Endothelial cell (in vitro differentiated cells): ENCODE measurements at regions not wholly inside any gene's neighbourhood (a gene's known extent, or its start where the extent isn't known, plus 50 kb on each side); places are given as distances from the start of the nearest gene placed in this dataset.
A peak's percentile ranks its signal among the peaks of the same experiment; 100 is the strongest.

Experiments used
- DNase-seq: peaks from one replicate; pipeline ENCODE4 v3.0.0; 2021; ENCODE audit warnings: low spot score
- H3K27ac Mint-ChIP-seq: one replicate; pipeline ENCODE4 v1.8.0; 2021; ENCODE audit warnings: mixed read lengths, inconsistent platforms; ENCODE audit not compliant: unreplicated experiment
- H3K27me3 Mint-ChIP-seq: one replicate; pipeline ENCODE4 v1.8.0; 2021; ENCODE audit warnings: mild to moderate bottlenecking, moderate library complexity, mixed read lengths, inconsistent platforms; ENCODE audit not compliant: unreplicated experiment
- H3K36me3 Mint-ChIP-seq: one replicate; pipeline ENCODE4 v1.8.0; 2021; ENCODE audit warnings: mild to moderate bottlenecking, low read depth, mixed read lengths, inconsistent platforms; ENCODE audit not compliant: unreplicated experiment
- H3K4me1 Mint-ChIP-seq: one replicate; pipeline ENCODE4 v1.8.0; 2021; ENCODE audit warnings: mild to moderate bottlenecking, mixed read lengths, inconsistent platforms; ENCODE audit not compliant: unreplicated experiment
- H3K4me3 Mint-ChIP-seq: one replicate; pipeline ENCODE4 v1.8.0; 2021; ENCODE audit warnings: mild to moderate bottlenecking, mixed read lengths, inconsistent platforms; ENCODE audit not compliant: unreplicated experiment
- H3K9me3 Mint-ChIP-seq: one replicate; pipeline ENCODE4 v1.8.0; 2021; ENCODE audit warnings: mixed read lengths, inconsistent platforms; ENCODE audit not compliant: unreplicated experiment
- CTCF ChIP-seq: fragments of 200-600 bp; sonication (generic); IDR thresholded peaks from one replicate; pipeline ENCODE4 v1.5.0; 2021; ENCODE audit warnings: antibody characterized with exemption; ENCODE audit not compliant: unreplicated experiment

- no peak overlapping the region for H3K4me3 Mint-ChIP-seq
- H3K27me3 Mint-ChIP-seq, result peaks cover 5% of the 10 kb centered on the region
- DNase-seq, result no peak
- no peak for TF ChIP-seq CTCF
- H3K36me3 Mint-ChIP-seq, result no peaks in the 10 kb centered on the region
- H3K4me1 Mint-ChIP-seq, result no peaks in the 10 kb centered on the region
- H3K27ac Mint-ChIP-seq, result no peak overlapping the region
- H3K9me3 Mint-ChIP-seq, result no peaks in the 10 kb centered on the region
Observed at GRCh38 chr4:97216046-97216445, 927.2 kb downstream of the STPG2 start.

- Mint-ChIP-seq H3K9me3 (no peaks in the 10 kb centered on the region), H3K27ac (peak overlapping the region; percentile 76), H3K36me3 (no peaks in the 10 kb centered on the region), H3K4me1 (peaks cover 7% of the 10 kb centered on the region), H3K27me3 (no peaks in the 10 kb centered on the region), H3K4me3 (no peak overlapping the region)
- TF ChIP-seq CTCF, result no peak
- no peak for DNase-seq
Observed at GRCh38 chr4:97235521-97235920, 907.8 kb downstream of the STPG2 start.

DNA sequence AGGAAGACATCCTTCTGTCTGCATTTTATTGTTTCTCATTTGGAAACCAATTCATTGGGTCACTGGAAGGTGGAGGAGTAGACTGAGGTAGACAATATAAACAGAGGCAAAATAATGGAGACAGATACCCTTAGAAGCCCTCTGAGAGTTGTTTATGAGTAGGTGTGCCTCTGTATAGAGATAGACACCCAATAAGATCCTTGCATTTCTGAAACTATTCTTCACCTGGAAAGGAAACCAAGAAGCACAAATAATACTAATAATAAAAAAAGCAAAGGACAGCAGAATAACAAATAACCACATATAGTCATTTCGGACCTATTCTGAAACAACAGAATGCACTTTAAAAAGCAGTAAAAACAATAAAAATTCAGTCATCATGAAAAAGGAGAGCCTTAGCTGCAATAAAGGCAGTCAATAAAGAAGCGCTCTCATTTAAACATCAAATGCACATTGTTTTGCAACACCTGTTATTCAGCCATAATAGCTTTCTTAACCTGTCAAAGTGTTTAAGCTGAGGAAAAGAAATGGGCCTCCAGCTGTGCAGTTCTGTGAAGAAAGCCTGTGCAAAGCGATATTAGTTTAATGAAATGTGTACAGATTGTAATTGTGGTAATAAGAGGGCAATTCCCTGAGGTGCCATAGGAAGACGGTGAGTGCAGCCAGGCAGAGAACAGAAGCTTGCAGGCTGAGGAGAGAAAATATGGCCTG is 904.2 kb downstream of the STPG2 start:
- TF ChIP-seq CTCF, result no peak
- Mint-ChIP-seq H3K27ac (no peak overlapping the region), H3K9me3 (no peaks in the 10 kb centered on the region), H3K36me3 (no peaks in the 10 kb centered on the region), H3K27me3 (no peaks in the 10 kb centered on the region), H3K4me1 (peaks cover 7% of the 10 kb centered on the region), H3K4me3 (no peak overlapping the region)
- DNase-seq, result no peak

GRCh38 chr4:97239667-97239997 is 903.6 kb downstream of the STPG2 start:
- Mint-ChIP-seq H3K36me3 (no peaks in the 10 kb centered on the region), H3K27ac (no peak overlapping the region), H3K4me3 (no peak overlapping the region), H3K9me3 (no peaks in the 10 kb centered on the region), H3K27me3 (no peaks in the 10 kb centered on the region), H3K4me1 (peaks cover 7% of the 10 kb centered on the region)
- DNase-seq, result no peak
- no peak for TF ChIP-seq CTCF

DNA sequence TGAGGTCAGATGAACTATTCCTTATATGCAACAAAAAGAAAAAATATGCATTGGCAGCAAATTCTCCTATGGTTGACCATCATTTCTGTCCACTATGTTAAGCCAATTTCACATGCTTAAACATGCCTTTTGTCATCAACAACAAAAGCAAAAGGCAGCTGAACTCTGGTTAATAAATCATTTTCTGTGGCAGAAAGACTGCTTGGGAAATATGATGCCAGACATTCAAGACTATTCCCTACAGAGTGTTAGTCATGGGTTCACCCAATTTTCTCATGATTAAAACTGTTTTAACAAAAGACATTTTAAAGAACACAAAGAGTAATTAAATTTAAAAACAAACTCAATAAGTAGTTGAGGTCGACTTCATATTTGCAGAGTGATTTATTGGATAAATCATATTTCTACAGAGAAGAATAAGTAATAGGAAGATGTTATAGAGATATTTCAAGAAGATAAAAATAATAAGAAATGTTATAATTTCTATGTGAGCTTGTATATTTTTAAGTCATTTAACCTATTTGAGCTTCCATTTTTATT is 890.6 kb downstream of the STPG2 start:
- no peak overlapping the region for H3K4me3 Mint-ChIP-seq
- H3K27ac Mint-ChIP-seq, result no peak overlapping the region
- H3K27me3 Mint-ChIP-seq, result no peaks in the 10 kb centered on the region
- no peak for DNase-seq
- no peaks in the 10 kb centered on the region for H3K9me3 Mint-ChIP-seq
- TF ChIP-seq CTCF, result no peak
- H3K36me3 Mint-ChIP-seq, result no peaks in the 10 kb centered on the region
- no peaks in the 10 kb centered on the region for H3K4me1 Mint-ChIP-seq
